Lung (tissue), 11 donors: ENCODE measurements at regions not wholly inside any gene's neighbourhood (a gene's known extent, or its start where the extent isn't known, plus 50 kb on each side); places are given as distances from the start of the nearest gene placed in this dataset.

Experiments
- ATAC-seq: fragments of 200-7000 bp; cut with Tn5 transposase; one replicate; pipeline ENCODE4 v1.9.1; 2020; ENCODE audit warnings: moderate number of reproducible peaks; ENCODE audit not compliant: insufficient read depth, low FRiP score
- DNase-seq, 3 donors: peaks; one replicate each; pipeline ENCODE4 v3.0.0-alpha.2; 2013 to 2017
- H3K27ac ChIP-seq, 2 donors: one replicate each; pipeline ENCODE4 v1.5.1; 2013; ENCODE audit warnings: mild to moderate bottlenecking in 2 of 2, moderate library complexity in 2 of 2, control low read depth in 1 of 2, inconsistent platforms in 1 of 2, low read depth in 1 of 2, low read length in 1 of 2
- H3K27me3 ChIP-seq, 3 donors: one replicate each; pipeline ENCODE4 v1.5.1; 2013; ENCODE audit warnings: low read length in 2 of 3; ENCODE audit not compliant: control insufficient read depth in 3 of 3, insufficient read depth in 3 of 3
- H3K36me3 ChIP-seq, 4 donors: one replicate each; pipeline ENCODE4 v1.5.1; 2013; ENCODE audit warnings: low read length in 4 of 4, mild to moderate bottlenecking in 1 of 4, moderate library complexity in 1 of 4; ENCODE audit not compliant: control insufficient read depth in 4 of 4, insufficient read depth in 4 of 4
- H3K4me1 ChIP-seq, 5 donors: one replicate each; pipeline ENCODE4 v1.5.1; 2013; ENCODE audit warnings: low read length in 5 of 5, mild to moderate bottlenecking in 2 of 5, moderate library complexity in 1 of 5; ENCODE audit not compliant: control insufficient read depth in 5 of 5, insufficient read depth in 5 of 5
- H3K4me3 ChIP-seq: one replicate; pipeline ENCODE4 v1.5.1; 2013; ENCODE audit warnings: mild to moderate bottlenecking, control low read depth, moderate library complexity
- H3K9ac ChIP-seq, 2 donors: one replicate each; pipeline ENCODE4 v1.5.1; 2013; ENCODE audit warnings: low read length in 2 of 2, control low read depth in 1 of 2; ENCODE audit not compliant: insufficient read depth in 1 of 2
- H3K9me3 ChIP-seq, 4 donors: one replicate each; pipeline ENCODE4 v1.5.1; 2013; ENCODE audit warnings: low read length in 3 of 4, mild to moderate bottlenecking in 1 of 4, moderate library complexity in 1 of 4; ENCODE audit not compliant: control insufficient read depth in 4 of 4, insufficient read depth in 3 of 4
- CTCF ChIP-seq: IDR thresholded peaks from 2 replicates; pipeline ENCODE4 v1.5.1; 2012; ENCODE audit warnings: mild to moderate bottlenecking; ENCODE audit errors: control extremely low read depth, extremely low read depth
- WGBS, 2 donors: extraction: QIAGEN DNeasy Blood & Tissue Kit; methylation state at CpG; one replicate each; pipeline ENCODE4 v1.1.7; 2013; 5-methylcytosine and 5-hydroxymethylcytosine counted together
- donor health status: control.
- donor health status: control.
- donor health status: Bipolar disorder and iron deficiency.
- donor health status: healthy.
- donor health status: DM: yes; HTN: yes; CAD: no.

- TF ChIP-seq CTCF = no peak
- DNase-seq (peak in 1 of 3 donors; percentile 47), ATAC-seq (no peak)
- Histone ChIP-seq H3K9me3 (no peaks in the 10 kb centered on the region), H3K36me3 (no peaks in the 10 kb centered on the region), H3K9ac (no peak overlapping the region), H3K27ac (no peak overlapping the region), H3K4me3 (no peak overlapping the region), H3K27me3 (no peaks in the 10 kb centered on the region), H3K4me1 (peaks cover 0 to 20% (median 8%) of the 10 kb centered on the region in 5 donors)
- WGBS, 2 donors = 60 to 78% methylated on average over 1 of the region's 1 CpG
These were observed 107.2 kb upstream of the UGP2 start for GRCh38 chr2:63734510-63734909.

- no peak overlapping the region for H3K9ac ChIP-seq
- no peaks in the 10 kb centered on the region for H3K9me3 ChIP-seq
- no peak for DNase-seq
- no peak overlapping the region for H3K4me3 ChIP-seq
- peaks cover 0 to 20% (median 8%) of the 10 kb centered on the region in 5 donors for H3K4me1 ChIP-seq
- no peak overlapping the region for H3K27ac ChIP-seq
- H3K27me3 ChIP-seq = no peaks in the 10 kb centered on the region
- no peak for TF ChIP-seq CTCF
- ATAC-seq = no peak
- 86 to 91% methylated on average over 4 of the region's 4 CpGs for WGBS, 2 donors
- no peaks in the 10 kb centered on the region for H3K36me3 ChIP-seq
These were observed 106.4 kb upstream of the UGP2 start for GRCh38 chr2:63735263-63735662.

- Histone ChIP-seq H3K27me3 (no peaks in the 10 kb centered on the region), H3K36me3 (no peaks in the 10 kb centered on the region), H3K4me1 (peaks cover 0 to 20% (median 8%) of the 10 kb centered on the region in 5 donors), H3K9me3 (no peaks in the 10 kb centered on the region), H3K9ac (no peak overlapping the region), H3K27ac (no peak overlapping the region), H3K4me3 (no peak overlapping the region)
- 76 to 100% methylated on average over 1 of the region's 1 CpG for WGBS, 2 donors
- ATAC-seq (no peak), DNase-seq (peak in 1 of 3 donors; percentile 10)
- TF ChIP-seq CTCF = no peak
These were observed 105.8 kb upstream of the UGP2 start for GRCh38 chr2:63735931-63736330.

GRCh38 chr2:63736354-63736753 lies 105.3 kb upstream of the UGP2 start:
- DNase-seq (peak in 2 of 3 donors; percentile 79 to 86), ATAC-seq (no peak)

More at GRCh38 chr2:63736354-63736753, 105.3 kb upstream of the UGP2 start:
- H3K4me1 ChIP-seq = peaks cover 0 to 23% (median 8%) of the 10 kb centered on the region in 5 donors
- H3K36me3 ChIP-seq = no peaks in the 10 kb centered on the region
- no peaks in the 10 kb centered on the region for H3K9me3 ChIP-seq
- no peak for TF ChIP-seq CTCF
- H3K27me3 ChIP-seq = no peaks in the 10 kb centered on the region
- no peak overlapping the region for H3K27ac ChIP-seq
- H3K4me3 ChIP-seq = no peak overlapping the region
- H3K9ac ChIP-seq = no peak overlapping the region
